ENCODE measurements at regions not wholly inside any gene's neighbourhood (a gene's known extent, or its start where the extent isn't known, plus 50 kb on each side); places are given as distances from the start of the nearest gene placed in this dataset.

DNA sequence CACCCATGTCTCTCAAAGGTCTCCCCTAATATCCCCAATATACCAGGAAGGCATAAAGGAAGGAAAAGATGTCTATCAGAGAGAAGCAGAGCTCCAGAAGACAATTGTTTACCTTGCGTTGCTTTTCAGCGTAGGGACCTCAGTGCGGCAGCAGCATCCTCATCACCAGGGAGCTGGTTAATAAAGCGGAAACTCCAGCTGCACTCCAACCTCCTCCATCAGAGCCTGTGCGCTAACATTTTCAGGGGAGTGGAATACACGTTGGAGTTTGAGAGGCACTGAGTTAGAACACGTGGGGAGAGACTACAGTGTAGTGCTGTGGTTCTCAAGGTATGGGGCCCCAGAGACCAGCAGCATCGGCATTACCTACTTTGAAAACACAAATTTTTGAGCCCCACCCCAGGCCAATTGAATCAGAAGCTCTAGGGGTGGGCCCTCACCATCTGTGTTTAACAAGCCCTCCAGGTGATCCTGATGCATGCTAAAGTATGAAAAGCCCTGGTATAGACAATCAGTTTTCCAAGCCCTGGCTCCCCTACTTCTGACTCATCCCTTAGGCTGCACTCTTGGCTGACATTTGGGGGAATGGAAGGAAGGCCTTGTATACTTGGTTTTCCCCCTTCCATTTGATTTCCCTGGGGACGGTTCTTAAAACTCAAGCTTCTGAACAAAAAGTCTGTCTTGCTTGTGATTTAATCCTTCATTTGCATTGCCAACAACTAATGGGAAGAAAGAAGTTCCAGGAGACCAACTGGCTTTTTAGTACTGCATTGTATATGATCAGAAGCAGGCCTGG lies 419.0 kb upstream of the CCDC196 start:
- Histone ChIP-seq H3K36me3 (no peaks in the 10 kb centered on the region), H3K27me3 (replicated peaks; ENCODE audit: insufficient read depth) (no peaks in the 10 kb centered on the region), H3K27ac (no peak overlapping the region), H3K9me3 (no peaks in the 10 kb centered on the region), H3K4me1 (replicated peaks) (no peaks in the 10 kb centered on the region), H3K4me3 (no peak overlapping the region)
- DNase-seq (ENCODE audit: low spot score), result no peak
- TF ChIP-seq POLR2AphosphoS5 (IDR thresholded peaks at IDR 0.05) (no peak), POLR2A (IDR thresholded peaks at IDR 0.05) (no peak)
- TF ChIP-seq, protein P1, sequence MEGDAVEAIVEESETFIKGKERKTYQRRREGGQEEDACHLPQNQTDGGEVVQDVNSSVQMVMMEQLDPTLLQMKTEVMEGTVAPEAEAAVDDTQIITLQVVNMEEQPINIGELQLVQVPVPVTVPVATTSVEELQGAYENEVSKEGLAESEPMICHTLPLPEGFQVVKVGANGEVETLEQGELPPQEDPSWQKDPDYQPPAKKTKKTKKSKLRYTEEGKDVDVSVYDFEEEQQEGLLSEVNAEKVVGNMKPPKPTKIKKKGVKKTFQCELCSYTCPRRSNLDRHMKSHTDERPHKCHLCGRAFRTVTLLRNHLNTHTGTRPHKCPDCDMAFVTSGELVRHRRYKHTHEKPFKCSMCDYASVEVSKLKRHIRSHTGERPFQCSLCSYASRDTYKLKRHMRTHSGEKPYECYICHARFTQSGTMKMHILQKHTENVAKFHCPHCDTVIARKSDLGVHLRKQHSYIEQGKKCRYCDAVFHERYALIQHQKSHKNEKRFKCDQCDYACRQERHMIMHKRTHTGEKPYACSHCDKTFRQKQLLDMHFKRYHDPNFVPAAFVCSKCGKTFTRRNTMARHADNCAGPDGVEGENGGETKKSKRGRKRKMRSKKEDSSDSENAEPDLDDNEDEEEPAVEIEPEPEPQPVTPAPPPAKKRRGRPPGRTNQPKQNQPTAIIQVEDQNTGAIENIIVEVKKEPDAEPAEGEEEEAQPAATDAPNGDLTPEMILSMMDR (IDR thresholded peaks at IDR 0.05), result no peak
- intact Hi-C loops (cut with DNase I), result no loop called here
- 92% methylated on average over 9 of the region's 9 CpGs for WGBS

DNA sequence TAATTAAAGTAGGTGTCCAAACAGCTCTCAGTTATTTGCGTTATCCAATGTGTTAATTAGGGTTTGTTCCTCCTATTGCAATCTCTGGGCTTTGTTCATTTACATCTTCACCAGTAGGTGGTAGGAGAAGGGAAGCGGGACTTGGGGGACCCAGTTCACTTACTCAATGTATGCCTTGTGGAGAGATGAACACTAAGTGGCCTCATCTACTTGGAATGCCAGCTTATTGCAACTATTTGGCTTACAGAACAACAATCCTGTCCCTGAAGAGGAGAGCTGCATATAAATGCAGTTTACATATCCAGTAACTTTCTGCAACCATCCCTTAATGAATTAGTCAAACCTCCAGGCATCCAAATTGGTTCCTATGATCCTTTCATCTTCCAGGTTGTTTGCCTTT lies 417.1 kb upstream of the CCDC196 start:
- H3K9me3 ChIP-seq, result no peaks in the 10 kb centered on the region
- H3K27me3 ChIP-seq (replicated peaks; ENCODE audit: insufficient read depth), result no peaks in the 10 kb centered on the region
- H3K4me1 ChIP-seq (replicated peaks), result no peaks in the 10 kb centered on the region
- TF ChIP-seq, protein P1 (IDR thresholded peaks at IDR 0.05), result no peak
- no peak for TF ChIP-seq POLR2AphosphoS5 (IDR thresholded peaks at IDR 0.05)
- TF ChIP-seq POLR2A (IDR thresholded peaks at IDR 0.05), result no peak
- no peaks in the 10 kb centered on the region for H3K36me3 ChIP-seq
- no peak for DNase-seq (ENCODE audit: low spot score)
- intact Hi-C loops (cut with DNase I), result no loop called here
- no peak overlapping the region for H3K4me3 ChIP-seq
- 87% methylated on average over 2 of the region's 2 CpGs for WGBS
- H3K27ac ChIP-seq, result no peak overlapping the region

DNA sequence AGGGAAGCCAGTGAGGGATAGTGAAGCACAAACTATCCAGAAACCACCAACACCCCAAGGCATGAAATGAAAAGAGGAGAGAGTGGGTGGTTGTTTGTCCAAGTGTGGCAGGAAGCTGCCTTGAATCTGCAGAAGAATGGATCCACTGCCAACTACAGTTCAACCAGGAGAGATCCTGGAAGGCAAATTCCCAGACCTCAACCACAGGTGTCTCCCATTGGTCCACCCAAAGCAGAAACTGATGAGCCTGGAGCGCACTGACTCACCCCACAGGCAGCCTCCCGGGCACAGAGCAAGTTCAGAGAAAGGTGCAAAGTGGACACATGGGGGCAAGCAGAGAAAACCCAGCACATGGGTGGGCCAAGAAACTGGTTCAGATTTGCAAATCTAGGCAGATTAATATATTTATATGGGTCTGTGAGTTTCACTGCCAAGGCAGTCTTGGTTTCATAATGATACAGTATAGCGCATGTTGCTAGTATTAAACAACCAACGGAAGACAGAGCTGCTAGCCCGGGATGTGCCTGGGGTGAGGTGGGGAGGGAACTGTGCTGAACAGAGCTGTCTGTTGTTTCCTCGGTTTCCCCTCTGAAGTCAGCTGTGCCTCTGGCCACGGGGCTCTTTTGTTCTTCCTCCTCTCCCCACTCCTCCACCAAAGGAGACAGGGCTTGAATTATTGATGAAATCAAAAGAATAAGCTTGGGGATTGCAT lies 416.2 kb upstream of the CCDC196 start:
- no peaks in the 10 kb centered on the region for H3K9me3 ChIP-seq
- H3K27ac ChIP-seq, result no peak overlapping the region
- no peaks in the 10 kb centered on the region for H3K4me1 ChIP-seq (replicated peaks)
- WGBS, result 73% methylated on average over 7 of the region's 7 CpGs
- H3K36me3 ChIP-seq, result no peaks in the 10 kb centered on the region
- no peak for DNase-seq (ENCODE audit: low spot score)
- intact Hi-C loops (cut with DNase I), result no loop called here
- no peaks in the 10 kb centered on the region for H3K27me3 ChIP-seq (replicated peaks; ENCODE audit: insufficient read depth)
- H3K4me3 ChIP-seq, result no peak overlapping the region
- TF ChIP-seq POLR2A (IDR thresholded peaks at IDR 0.05) (no peak), POLR2AphosphoS5 (IDR thresholded peaks at IDR 0.05) (no peak)
- TF ChIP-seq, protein P1 (IDR thresholded peaks at IDR 0.05), result no peak

DNA sequence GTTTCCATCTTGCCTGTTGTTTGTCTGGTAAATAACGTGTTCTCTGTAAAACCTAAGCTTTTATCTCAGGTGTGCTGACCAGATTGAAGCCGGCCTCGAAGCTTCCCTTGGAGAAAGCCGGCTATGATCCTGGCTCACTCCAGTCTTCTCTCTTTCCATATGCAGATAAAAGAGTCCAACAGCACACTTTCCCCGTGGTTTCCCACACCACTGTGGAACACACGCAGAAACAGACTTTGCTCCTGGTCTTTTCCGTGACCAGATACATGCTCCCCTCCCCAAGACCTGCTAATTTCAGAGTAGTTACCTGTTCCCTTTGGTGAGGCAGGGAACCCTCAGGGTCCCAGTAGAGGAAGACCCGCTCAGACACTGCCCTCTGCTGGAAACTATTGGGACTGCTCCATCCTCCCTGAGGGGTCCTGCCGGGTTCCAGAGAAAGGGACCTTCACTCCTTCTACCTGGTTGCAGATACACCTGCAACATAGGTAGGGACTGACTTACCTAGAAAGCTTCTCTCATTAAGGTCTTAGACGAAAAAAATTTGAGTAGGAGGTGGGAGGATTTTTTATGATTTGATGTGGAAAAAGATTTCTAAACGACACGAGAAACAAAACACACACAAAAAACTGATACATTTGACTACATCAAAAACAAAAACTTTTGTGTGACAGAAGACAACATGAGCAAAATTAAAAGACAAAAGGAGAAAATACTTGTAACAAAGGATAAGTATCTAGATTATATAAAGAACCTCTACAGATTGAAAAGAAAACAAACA lies 415.4 kb upstream of the CCDC196 start:
- TF ChIP-seq POLR2AphosphoS5 (IDR thresholded peaks at IDR 0.05), result no peak
- TF ChIP-seq, protein P1 (IDR thresholded peaks at IDR 0.05), result peak; percentile 24 to 51 (median 40)
- Histone ChIP-seq H3K4me3 (no peak overlapping the region), H3K27ac (no peak overlapping the region), H3K27me3 (replicated peaks; ENCODE audit: insufficient read depth) (no peaks in the 10 kb centered on the region), H3K9me3 (no peaks in the 10 kb centered on the region), H3K4me1 (replicated peaks) (no peaks in the 10 kb centered on the region), H3K36me3 (no peaks in the 10 kb centered on the region)
- intact Hi-C loops (cut with DNase I), result no loop called here
- 65% methylated on average over 12 of the region's 12 CpGs for WGBS
- DNase-seq (ENCODE audit: low spot score), result no peak
